ENCODE measurements at regions not wholly inside any gene's neighbourhood (a gene's known extent, or its start where the extent isn't known, plus 50 kb on each side); places are given as distances from the start of the nearest gene placed in this dataset.
A peak's percentile ranks its signal among the peaks of the same experiment; 100 is the strongest.
"Not testable (repeated sequence)": the region's sequence is repeated elsewhere in the genome, so short reads cannot be mapped to it uniquely, and the experiment has no call there.

- not testable (repeated sequence) for TF ChIP-seq POLR2A (IDR thresholded peaks at IDR 0.05)
- peak in 1 of 4 donors; percentile 9 for TF ChIP-seq CTCF (IDR thresholded peaks at IDR 0.05)
Measured at GRCh38 chr1:181247-182216, 269.9 kb downstream of the OR4F29 start.

Measured in right lobe of liver (tissue), 4 donors.